GM23338 (cell line): ENCODE measurements at regions not wholly inside any gene's neighbourhood (a gene's known extent, or its start where the extent isn't known, plus 50 kb on each side); places are given as distances from the start of the nearest gene placed in this dataset.

Experiments used
- ATAC-seq: fragments of 200-7000 bp; cut with Tn5 transposase; 3 replicates; pipeline ENCODE4 v1.9.1; 2020
- DNase-seq: peaks from one replicate; pipeline ENCODE4 v3.0.0-alpha.2; 2015; ENCODE audit warnings: low spot score
- H2AFZ ChIP-seq: fragments of 200-600 bp; sonication (generic); 2 replicates; pipeline ENCODE4 v1.8.0; 2016; ENCODE audit warnings: antibody characterized with exemption, mild to moderate bottlenecking, moderate library complexity
- H3F3A ChIP-seq: fragments of 200-600 bp; sonication (generic); replicated peaks from 2 replicates; pipeline ENCODE4 v1.8.0; 2017; ENCODE audit warnings: antibody characterized with exemption, mixed run types, low read depth
- H3K27ac ChIP-seq: fragments of 200-600 bp; sonication (generic); 2 replicates; pipeline ENCODE4 v1.6.1; 2016; ENCODE audit warnings: low read depth
- H3K27me3 ChIP-seq: fragments of 200-600 bp; sonication (generic); 2 replicates; pipeline ENCODE4 v1.8.0; 2016; ENCODE audit warnings: mild to moderate bottlenecking, mixed run types, moderate library complexity; ENCODE audit not compliant: insufficient read depth
- H3K36me3 ChIP-seq: fragments of 200-600 bp; sonication (generic); 2 replicates; pipeline ENCODE4 v1.8.0; 2016; ENCODE audit warnings: mild to moderate bottlenecking; ENCODE audit not compliant: insufficient read depth
- H3K4me1 ChIP-seq: fragments of 200-600 bp; sonication (generic); 2 replicates; pipeline ENCODE4 v1.8.0; 2016; ENCODE audit warnings: mild to moderate bottlenecking, moderate library complexity; ENCODE audit not compliant: insufficient read depth
- H3K4me2 ChIP-seq: fragments of 200-600 bp; sonication (generic); 2 replicates; pipeline ENCODE4 v1.7.1; 2017; ENCODE audit warnings: mixed run types
- H3K4me3 ChIP-seq: fragments of 200-600 bp; sonication (generic); 2 replicates; pipeline ENCODE4 v1.6.1; 2016; ENCODE audit warnings: mixed run types
- H3K79me2 ChIP-seq: fragments of 200-600 bp; sonication (generic); replicated peaks from 2 replicates; pipeline ENCODE4 v1.8.0; 2017; ENCODE audit warnings: mild to moderate bottlenecking; ENCODE audit not compliant: insufficient read depth
- H3K9me2 ChIP-seq: fragments of 200-600 bp; sonication (generic); 2 replicates; pipeline ENCODE4 v1.8.0; 2017; ENCODE audit not compliant: insufficient read depth
- H4K20me1 ChIP-seq: fragments of 200-600 bp; sonication (generic); replicated peaks from 2 replicates; pipeline ENCODE4 v1.8.0; 2017; ENCODE audit warnings: mild to moderate bottlenecking; ENCODE audit not compliant: insufficient read depth
- H3K27ac Mint-ChIP-seq: 2 replicates; pipeline ENCODE4 v1.8.0; 2020; ENCODE audit warnings: inconsistent platforms, mild to moderate bottlenecking, moderate library complexity, mixed read lengths
- H3K27me3 Mint-ChIP-seq: 3 replicates; pipeline ENCODE4 v1.8.0; 2022; ENCODE audit warnings: low read depth, mild to moderate bottlenecking, moderate library complexity, mixed read lengths, inconsistent platforms; ENCODE audit not compliant: insufficient read depth, poor library complexity
- H3K36me3 Mint-ChIP-seq: 3 replicates; pipeline ENCODE4 v1.8.0; 2021; ENCODE audit warnings: low read depth, mild to moderate bottlenecking, inconsistent platforms, moderate library complexity, mixed read lengths
- H3K4me1 Mint-ChIP-seq: 3 replicates; pipeline ENCODE4 v1.8.0; 2020; ENCODE audit warnings: mild to moderate bottlenecking, inconsistent platforms, mixed read lengths
- H3K4me3 Mint-ChIP-seq: 3 replicates; pipeline ENCODE4 v1.8.0; 2021; ENCODE audit warnings: moderate library complexity, mild to moderate bottlenecking, inconsistent platforms, mixed read lengths
- H3K9me3 Mint-ChIP-seq: 3 replicates; pipeline ENCODE4 v1.8.0; 2020; ENCODE audit warnings: moderate library complexity, mild to moderate bottlenecking, inconsistent platforms, mixed read lengths
- CREB1 ChIP-seq: fragments of 250-450 bp; sonication (Bioruptor Pico); IDR thresholded peaks from 2 replicates; pipeline ENCODE4 v1.5.0; 2020; ENCODE audit warnings: low read depth, mild to moderate bottlenecking, moderate library complexity
- CTCF ChIP-seq, 2 experiments: fragments of 200-600 bp in 1 of 2; sonication (generic) in 1 of 2; conservative IDR thresholded peaks; 2 replicates each; pipeline versions ENCODE4 v1.5.1 to v1.6.1; 2016 to 2017; ENCODE audit warnings: antibody characterized with exemption in 2 of 2, low read depth in 2 of 2, mild to moderate bottlenecking in 2 of 2, moderate library complexity in 1 of 2
- EZH2 ChIP-seq: fragments of 200-600 bp; sonication (generic); IDR thresholded peaks from one replicate; pipeline ENCODE4 v1.8.0; 2017; ENCODE audit warnings: antibody characterized with exemption, mild to moderate bottlenecking, low read depth; ENCODE audit not compliant: unreplicated experiment
- EZH2phosphoT487 ChIP-seq: fragments of 200-600 bp; sonication (generic); IDR thresholded peaks from one replicate; pipeline ENCODE4 v1.8.1; 2018; ENCODE audit warnings: antibody characterized with exemption; ENCODE audit not compliant: unreplicated experiment
- JUNB ChIP-seq: IDR thresholded peaks from one replicate; pipeline ENCODE4 v1.6.1; 2016; ENCODE audit warnings: antibody characterized with exemption; ENCODE audit not compliant: unreplicated experiment
- POLR2AphosphoS5 ChIP-seq: IDR thresholded peaks from 2 replicates; pipeline ENCODE4 v1.6.1; 2016; ENCODE audit warnings: antibody characterized with exemption, low read depth
- STAT1 ChIP-seq: IDR thresholded peaks from one replicate; pipeline ENCODE4 v1.6.1; 2016; ENCODE audit warnings: antibody characterized with exemption; ENCODE audit not compliant: unreplicated experiment
- ZNF114 ChIP-seq: fragments of 250-450 bp; sonication (Bioruptor Pico); IDR thresholded peaks from 2 replicates; pipeline ENCODE4 v1.5.0; 2020; ENCODE audit warnings: mild to moderate bottlenecking, moderate library complexity
- ZNF331 ChIP-seq: fragments of 250-450 bp; sonication (Bioruptor Pico); IDR thresholded peaks from 2 replicates; pipeline ENCODE4 v1.5.0; 2020; ENCODE audit warnings: low read depth, mild to moderate bottlenecking, moderate library complexity
- TF ChIP-seq, protein P1 (sequence below): IDR thresholded peaks from one replicate; pipeline ENCODE4 v1.6.1; 2018; ENCODE audit warnings: antibody characterized with exemption; ENCODE audit not compliant: unreplicated experiment
- TF ChIP-seq, protein P2 (sequence below): fragments of 250-450 bp; sonication (Bioruptor Pico); IDR thresholded peaks from 2 replicates; pipeline ENCODE4 v1.5.0; 2020; ENCODE audit warnings: mild to moderate bottlenecking, moderate library complexity

DNA sequence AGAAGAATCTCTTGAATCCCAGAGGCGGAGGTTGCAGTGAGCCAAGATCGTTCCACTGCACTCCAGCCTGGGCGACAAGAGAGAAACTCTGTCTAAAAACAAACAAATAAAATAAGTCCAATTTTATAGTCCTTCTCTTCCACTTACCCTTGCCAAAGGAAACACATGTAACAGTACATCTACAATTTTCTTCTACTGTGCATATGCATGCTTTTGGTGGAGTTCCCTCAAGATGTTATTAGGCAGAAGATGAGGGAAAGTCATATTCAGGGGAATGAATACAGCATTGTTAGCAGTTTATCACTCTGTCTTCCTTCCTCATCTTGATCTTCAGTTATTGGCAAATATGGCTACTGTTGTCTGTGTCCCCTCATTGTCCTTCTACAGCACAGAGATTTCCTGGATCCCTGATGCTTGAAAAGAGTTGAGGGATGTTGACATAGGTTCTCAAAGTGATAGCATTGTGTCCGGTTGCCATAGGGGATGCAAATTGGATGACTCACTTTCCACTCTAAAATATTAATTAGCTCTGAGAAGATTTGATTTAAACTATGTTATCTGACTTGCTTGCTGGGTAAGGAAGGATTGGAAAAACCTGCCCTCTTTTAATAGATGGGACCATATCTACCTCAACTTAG is 1173.6 kb downstream of the KCNT2 start:
- Mint-ChIP-seq H3K27ac (no peak overlapping the region), H3K4me1 (no peaks in the 10 kb centered on the region), H3K9me3 (no peaks in the 10 kb centered on the region), H3K36me3 (no peaks in the 10 kb centered on the region), H3K4me3 (no peak overlapping the region), H3K27me3 (no peaks in the 10 kb centered on the region)
- no peaks in the 10 kb centered on the region for H3K79me2 ChIP-seq
- DNase-seq (no peak), ATAC-seq (no peak)
- no peak for TF ChIP-seq ZNF114 (CRISPR knock-in tag)
- no peak for TF ChIP-seq STAT1
- no peak for TF ChIP-seq EZH2
- TF ChIP-seq, protein P1, sequence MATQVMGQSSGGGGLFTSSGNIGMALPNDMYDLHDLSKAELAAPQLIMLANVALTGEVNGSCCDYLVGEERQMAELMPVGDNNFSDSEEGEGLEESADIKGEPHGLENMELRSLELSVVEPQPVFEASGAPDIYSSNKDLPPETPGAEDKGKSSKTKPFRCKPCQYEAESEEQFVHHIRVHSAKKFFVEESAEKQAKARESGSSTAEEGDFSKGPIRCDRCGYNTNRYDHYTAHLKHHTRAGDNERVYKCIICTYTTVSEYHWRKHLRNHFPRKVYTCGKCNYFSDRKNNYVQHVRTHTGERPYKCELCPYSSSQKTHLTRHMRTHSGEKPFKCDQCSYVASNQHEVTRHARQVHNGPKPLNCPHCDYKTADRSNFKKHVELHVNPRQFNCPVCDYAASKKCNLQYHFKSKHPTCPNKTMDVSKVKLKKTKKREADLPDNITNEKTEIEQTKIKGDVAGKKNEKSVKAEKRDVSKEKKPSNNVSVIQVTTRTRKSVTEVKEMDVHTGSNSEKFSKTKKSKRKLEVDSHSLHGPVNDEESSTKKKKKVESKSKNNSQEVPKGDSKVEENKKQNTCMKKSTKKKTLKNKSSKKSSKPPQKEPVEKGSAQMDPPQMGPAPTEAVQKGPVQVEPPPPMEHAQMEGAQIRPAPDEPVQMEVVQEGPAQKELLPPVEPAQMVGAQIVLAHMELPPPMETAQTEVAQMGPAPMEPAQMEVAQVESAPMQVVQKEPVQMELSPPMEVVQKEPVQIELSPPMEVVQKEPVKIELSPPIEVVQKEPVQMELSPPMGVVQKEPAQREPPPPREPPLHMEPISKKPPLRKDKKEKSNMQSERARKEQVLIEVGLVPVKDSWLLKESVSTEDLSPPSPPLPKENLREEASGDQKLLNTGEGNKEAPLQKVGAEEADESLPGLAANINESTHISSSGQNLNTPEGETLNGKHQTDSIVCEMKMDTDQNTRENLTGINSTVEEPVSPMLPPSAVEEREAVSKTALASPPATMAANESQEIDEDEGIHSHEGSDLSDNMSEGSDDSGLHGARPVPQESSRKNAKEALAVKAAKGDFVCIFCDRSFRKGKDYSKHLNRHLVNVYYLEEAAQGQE: no peak
- TF ChIP-seq, protein P2, sequence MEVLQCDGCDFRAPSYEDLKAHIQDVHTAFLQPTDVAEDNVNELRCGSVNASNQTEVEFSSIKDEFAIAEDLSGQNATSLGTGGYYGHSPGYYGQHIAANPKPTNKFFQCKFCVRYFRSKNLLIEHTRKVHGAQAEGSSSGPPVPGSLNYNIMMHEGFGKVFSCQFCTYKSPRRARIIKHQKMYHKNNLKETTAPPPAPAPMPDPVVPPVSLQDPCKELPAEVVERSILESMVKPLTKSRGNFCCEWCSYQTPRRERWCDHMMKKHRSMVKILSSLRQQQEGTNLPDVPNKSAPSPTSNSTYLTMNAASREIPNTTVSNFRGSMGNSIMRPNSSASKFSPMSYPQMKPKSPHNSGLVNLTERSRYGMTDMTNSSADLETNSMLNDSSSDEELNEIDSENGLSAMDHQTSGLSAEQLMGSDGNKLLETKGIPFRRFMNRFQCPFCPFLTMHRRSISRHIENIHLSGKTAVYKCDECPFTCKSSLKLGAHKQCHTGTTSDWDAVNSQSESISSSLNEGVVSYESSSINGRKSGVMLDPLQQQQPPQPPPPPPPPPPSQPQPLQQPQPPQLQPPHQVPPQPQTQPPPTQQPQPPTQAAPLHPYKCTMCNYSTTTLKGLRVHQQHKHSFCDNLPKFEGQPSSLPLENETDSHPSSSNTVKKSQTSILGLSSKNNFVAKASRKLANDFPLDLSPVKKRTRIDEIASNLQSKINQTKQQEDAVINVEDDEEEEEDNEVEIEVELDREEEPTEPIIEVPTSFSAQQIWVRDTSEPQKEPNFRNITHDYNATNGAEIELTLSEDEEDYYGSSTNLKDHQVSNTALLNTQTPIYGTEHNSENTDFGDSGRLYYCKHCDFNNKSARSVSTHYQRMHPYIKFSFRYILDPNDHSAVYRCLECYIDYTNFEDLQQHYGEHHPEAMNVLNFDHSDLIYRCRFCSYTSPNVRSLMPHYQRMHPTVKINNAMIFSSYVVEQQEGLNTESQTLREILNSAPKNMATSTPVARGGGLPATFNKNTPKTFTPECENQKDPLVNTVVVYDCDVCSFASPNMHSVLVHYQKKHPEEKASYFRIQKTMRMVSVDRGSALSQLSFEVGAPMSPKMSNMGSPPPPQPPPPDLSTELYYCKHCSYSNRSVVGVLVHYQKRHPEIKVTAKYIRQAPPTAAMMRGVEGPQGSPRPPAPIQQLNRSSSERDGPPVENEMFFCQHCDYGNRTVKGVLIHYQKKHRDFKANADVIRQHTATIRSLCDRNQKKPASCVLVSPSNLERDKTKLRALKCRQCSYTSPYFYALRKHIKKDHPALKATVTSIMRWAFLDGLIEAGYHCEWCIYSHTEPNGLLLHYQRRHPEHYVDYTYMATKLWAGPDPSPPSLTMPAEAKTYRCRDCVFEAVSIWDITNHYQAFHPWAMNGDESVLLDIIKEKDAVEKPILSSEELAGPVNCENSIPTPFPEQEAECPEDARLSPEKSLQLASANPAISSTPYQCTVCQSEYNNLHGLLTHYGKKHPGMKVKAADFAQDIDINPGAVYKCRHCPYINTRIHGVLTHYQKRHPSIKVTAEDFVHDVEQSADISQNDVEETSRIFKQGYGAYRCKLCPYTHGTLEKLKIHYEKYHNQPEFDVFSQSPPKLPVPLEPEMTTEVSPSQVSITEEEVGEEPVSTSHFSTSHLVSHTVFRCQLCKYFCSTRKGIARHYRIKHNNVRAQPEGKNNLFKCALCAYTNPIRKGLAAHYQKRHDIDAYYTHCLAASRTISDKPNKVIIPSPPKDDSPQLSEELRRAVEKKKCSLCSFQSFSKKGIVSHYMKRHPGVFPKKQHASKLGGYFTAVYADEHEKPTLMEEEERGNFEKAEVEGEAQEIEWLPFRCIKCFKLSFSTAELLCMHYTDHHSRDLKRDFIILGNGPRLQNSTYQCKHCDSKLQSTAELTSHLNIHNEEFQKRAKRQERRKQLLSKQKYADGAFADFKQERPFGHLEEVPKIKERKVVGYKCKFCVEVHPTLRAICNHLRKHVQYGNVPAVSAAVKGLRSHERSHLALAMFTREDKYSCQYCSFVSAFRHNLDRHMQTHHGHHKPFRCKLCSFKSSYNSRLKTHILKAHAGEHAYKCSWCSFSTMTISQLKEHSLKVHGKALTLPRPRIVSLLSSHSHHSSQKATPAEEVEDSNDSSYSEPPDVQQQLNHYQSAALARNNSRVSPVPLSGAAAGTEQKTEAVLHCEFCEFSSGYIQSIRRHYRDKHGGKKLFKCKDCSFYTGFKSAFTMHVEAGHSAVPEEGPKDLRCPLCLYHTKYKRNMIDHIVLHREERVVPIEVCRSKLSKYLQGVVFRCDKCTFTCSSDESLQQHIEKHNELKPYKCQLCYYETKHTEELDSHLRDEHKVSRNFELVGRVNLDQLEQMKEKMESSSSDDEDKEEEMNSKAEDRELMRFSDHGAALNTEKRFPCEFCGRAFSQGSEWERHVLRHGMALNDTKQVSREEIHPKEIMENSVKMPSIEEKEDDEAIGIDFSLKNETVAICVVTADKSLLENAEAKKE (CRISPR knock-in tag): no peak
- TF ChIP-seq ZNF331 (CRISPR knock-in tag): no peak
- no peak for TF ChIP-seq POLR2AphosphoS5
- no peak for TF ChIP-seq CREB1
- TF ChIP-seq JUNB: no peak
- no peak for TF ChIP-seq CTCF (conservative IDR thresholded peaks at IDR 0.05; ENCODE audit: low read depth in 2 of 2)
- TF ChIP-seq EZH2phosphoT487: no peak
- H4K20me1 ChIP-seq: no peaks in the 10 kb centered on the region
- H3K9me2 ChIP-seq: no peaks in the 10 kb centered on the region
- H2AFZ ChIP-seq: no peak overlapping the region
- no peak overlapping the region for H3K27ac ChIP-seq
- H3K4me2 ChIP-seq: no peak overlapping the region
- no peaks in the 10 kb centered on the region for H3K36me3 ChIP-seq
- H3K4me1 ChIP-seq: no peaks in the 10 kb centered on the region
- no peak overlapping the region for H3K4me3 ChIP-seq
- H3F3A ChIP-seq: no peaks in the 10 kb centered on the region
- H3K27me3 ChIP-seq: no peaks in the 10 kb centered on the region
